ENCODE measurements at regions not wholly inside any gene's neighbourhood (a gene's known extent, or its start where the extent isn't known, plus 50 kb on each side); places are given as distances from the start of the nearest gene placed in this dataset.
"Not testable (repeated sequence)": the region's sequence is repeated elsewhere in the genome, so short reads cannot be mapped to it uniquely, and the experiment has no call there.

- TF ChIP-seq CTCF (conservative IDR thresholded peaks at IDR 0.05; ENCODE audit: low read depth, low read length) = no peak
- no peak for DNase-seq (ENCODE audit: low read depth)
- no peak overlapping the region for H3K4me3 ChIP-seq (ENCODE audit: low read depth, low read length)
Measured at GRCh38 chr5:92629000-92629399, 952.0 kb downstream of the NR2F1-AS1 start.

- no peak for DNase-seq (ENCODE audit: low read depth)
- TF ChIP-seq CTCF (conservative IDR thresholded peaks at IDR 0.05; ENCODE audit: low read depth, low read length) = no peak
- no peak overlapping the region for H3K4me3 ChIP-seq (ENCODE audit: low read depth, low read length)
Measured at GRCh38 chr5:92627186-92627585, 953.8 kb downstream of the NR2F1-AS1 start.

- H3K4me3 ChIP-seq (ENCODE audit: low read depth, low read length) = no peak overlapping the region
- DNase-seq (ENCODE audit: low read depth) = no peak
- TF ChIP-seq CTCF (conservative IDR thresholded peaks at IDR 0.05; ENCODE audit: low read depth, low read length) = no peak
Measured at GRCh38 chr5:92616085-92616484, 964.9 kb downstream of the NR2F1-AS1 start.

- no peak overlapping the region for H3K4me3 ChIP-seq (ENCODE audit: low read depth, low read length)
- DNase-seq (ENCODE audit: low read depth) = no peak
- no peak for TF ChIP-seq CTCF (conservative IDR thresholded peaks at IDR 0.05; ENCODE audit: low read depth, low read length)
Measured at GRCh38 chr5:92613546-92613945, 967.5 kb downstream of the NR2F1-AS1 start.

GRCh38 chr5:92610435-92610834 lies 970.6 kb downstream of the NR2F1-AS1 start:
- H3K4me3 ChIP-seq (ENCODE audit: low read depth, low read length); DNase-seq (ENCODE audit: low read depth): not testable (repeated sequence)

GRCh38 chr5:92605591-92605990 lies 975.4 kb downstream of the NR2F1-AS1 start:
- no peak overlapping the region for H3K4me3 ChIP-seq (ENCODE audit: low read depth, low read length)
- TF ChIP-seq CTCF (conservative IDR thresholded peaks at IDR 0.05; ENCODE audit: low read depth, low read length) = no peak
- DNase-seq (ENCODE audit: low read depth) = no peak

GRCh38 chr5:92599217-92599810 lies 981.7 kb downstream of the NR2F1-AS1 start:
- H3K4me3 ChIP-seq (ENCODE audit: low read depth, low read length) = no peak overlapping the region
- no peak for DNase-seq (ENCODE audit: low read depth)
- TF ChIP-seq CTCF (conservative IDR thresholded peaks at IDR 0.05; ENCODE audit: low read depth, low read length) = no peak

Data from epithelial cell of proximal tubule (primary cell).